HCEC 1CT (cell line): ENCODE measurements at regions not wholly inside any gene's neighbourhood (a gene's known extent, or its start where the extent isn't known, plus 50 kb on each side); places are given as distances from the start of the nearest gene placed in this dataset.

Experiments
- DNase-seq: peaks from one replicate; pipeline ENCODE4 v3.0.0-alpha.2; 2017

DNA sequence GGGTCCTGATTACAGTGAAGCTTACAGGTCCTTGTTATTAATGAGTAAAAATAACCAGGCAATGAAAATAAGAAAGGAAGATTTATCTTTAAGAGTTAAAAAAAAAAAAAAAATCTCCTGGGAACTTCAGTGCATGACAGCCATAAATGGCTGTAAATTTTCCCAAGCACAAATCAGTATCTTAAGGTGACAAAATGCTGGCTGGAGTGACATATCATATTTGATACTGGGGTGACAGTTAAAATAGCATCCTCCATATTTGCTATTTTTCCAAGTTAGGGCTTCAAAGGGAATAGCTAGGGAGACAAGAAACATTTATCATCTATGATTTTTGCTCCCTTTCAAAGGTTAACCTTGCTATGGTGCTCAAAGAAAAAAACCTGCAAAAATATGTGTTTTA, 226.6 kb downstream of the PRDM2 start:
- no peak for DNase-seq

DNA sequence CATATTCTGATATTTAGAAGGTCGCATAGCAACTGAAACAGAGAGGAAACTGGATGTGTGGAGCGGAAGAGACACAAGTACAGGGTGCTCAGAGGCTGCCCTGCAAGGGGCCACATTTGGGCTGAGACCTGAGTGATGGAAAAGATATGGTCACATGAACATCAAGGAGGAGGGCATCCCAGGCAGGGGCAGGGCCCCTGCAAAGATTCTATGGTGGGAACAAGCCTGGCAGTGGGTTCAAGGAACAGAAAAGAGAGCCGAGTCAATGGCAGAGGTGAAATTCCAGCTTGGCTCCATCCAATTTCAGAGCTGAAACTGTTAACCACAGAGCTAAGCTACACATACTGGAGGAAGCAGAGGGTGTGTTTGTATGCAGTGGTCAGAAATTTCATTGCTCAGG, 227.7 kb downstream of the PRDM2 start:
- no peak for DNase-seq

DNA sequence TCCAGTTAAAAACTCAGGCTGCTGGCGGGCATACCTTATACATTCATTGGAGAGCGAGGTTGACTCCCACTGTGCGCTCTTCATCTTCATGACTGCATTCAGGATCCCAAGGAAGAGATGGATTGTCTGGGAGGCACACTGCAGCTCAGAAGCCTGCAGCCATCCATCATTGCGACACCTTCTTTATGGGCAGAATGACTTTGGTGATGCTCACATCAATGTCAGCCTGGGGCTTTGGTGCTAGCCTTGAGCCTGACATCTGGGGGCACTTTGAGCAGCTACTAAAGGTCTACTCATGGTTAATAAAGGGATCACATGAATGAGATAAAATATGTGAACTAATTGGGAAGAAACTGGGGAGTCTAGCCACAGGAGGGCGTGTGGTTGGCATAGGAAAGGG, 229.3 kb downstream of the PRDM2 start:
- no peak for DNase-seq

DNA sequence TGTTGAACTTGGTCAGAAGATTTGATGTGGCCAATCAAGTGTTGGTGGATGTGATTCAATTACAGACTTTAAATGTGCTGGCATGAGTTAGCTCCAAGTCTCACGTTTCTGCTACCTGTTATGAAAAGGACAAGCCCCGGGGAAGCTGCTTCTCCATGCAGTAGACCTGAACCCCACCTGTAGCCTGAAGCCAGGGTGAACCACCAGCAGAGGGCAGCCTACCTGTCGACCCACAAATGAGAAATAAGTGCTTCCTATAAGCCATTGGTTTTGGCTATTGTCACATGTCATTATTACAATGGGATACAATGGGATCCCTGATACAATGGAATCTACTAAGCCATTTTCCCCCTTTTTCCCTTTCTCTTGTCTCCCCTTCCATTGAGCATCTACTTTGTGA, 230.2 kb downstream of the PRDM2 start:
- DNase-seq = no peak

DNA sequence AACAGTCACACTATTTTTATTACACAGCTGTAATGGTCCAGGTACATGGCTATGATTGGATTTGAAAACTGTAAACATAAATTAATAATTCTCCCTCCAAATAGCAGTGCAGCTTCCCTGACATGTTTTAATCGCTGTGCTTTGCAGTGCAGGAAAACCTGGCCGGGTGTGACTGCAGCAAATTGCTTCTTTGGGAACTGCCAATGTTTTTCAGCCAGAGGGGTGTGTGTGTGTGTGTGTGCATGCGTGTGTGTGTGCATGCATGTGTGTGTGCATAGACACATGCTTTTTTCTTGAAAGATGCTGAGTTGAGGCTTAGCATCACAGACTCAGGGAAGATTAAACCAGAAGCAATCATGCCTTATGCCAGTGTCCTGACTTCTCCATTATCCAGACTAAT, 231.2 kb downstream of the PRDM2 start:
- DNase-seq = no peak

DNA sequence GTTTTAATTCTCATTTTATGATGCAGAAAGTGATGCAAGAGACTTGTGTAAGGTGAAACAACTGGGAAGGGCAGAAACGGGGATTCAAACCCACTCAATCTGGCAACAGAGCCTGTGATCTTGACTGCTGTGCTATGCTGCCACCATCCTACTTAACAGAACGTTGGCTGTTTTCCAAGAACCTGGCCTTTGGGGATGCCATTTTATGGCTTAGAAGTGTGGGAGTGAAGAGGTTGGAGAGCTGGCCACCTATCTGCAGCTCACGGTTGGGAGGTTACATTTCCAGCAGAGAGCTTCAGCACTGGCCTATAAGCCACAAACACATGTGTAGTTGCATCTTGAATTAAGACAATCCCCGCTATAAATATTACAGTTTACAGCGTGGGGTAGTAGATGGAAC, 235.3 kb downstream of the PRDM2 start:
- no peak for DNase-seq

DNA sequence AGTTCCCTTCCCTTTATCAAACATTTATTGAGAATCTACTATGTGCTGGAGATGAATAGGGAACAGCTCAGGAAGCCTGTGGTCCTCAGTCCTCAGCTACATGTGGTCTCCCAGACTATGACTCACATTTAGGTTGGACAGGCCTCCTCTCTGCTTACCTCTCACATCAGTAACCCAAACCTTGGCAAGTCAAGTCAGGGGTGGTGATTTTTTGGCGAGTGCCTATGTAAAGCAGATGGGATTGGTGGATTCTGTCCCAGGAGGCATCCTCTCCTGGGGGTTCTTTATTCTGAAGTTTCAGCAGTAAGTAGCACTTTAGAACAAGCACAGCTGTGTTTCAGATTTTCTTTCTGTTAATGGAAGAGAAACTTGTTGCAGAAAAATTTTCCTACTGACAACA, 241.3 kb downstream of the PRDM2 start:
- DNase-seq = no peak

DNA sequence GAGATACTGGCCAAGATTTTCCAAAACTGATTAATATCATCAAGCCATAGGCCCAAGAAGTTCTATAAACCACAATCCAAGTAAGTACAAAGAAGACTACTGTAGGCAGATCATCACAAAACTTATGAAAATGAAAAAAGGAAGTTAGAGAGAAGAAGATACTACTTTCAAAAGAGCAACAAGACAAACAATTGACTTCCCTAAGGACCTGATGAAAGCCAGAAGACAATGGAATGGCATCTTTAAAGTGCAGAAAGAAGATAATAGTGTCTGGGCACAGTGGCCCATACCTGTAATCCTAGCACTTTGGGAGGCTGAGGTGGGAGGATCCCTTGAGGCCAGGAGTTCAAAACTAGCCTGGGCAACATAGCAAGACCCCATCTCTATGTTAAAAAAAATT, 243.1 kb downstream of the PRDM2 start:
- no peak for DNase-seq

DNA sequence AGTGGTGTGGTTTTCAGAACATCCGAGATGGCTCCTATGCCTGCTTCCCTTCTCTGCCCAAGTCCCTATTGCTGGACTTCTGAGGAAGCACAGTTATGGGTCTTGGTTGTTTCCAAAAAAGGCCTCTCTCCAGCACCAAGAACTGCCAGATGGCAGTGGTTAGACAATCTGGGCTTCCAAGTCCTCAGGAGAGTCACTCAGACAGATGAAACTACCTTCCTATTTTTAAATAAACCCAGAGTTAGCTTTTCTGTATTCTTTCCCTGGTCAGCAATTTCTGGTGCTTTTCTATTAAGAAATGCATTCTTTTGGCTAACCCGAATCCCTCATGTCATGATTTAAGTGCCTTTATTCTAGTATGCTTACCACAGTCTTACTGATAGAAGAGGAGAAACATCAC, 245.9 kb downstream of the PRDM2 start:
- no peak for DNase-seq

DNA sequence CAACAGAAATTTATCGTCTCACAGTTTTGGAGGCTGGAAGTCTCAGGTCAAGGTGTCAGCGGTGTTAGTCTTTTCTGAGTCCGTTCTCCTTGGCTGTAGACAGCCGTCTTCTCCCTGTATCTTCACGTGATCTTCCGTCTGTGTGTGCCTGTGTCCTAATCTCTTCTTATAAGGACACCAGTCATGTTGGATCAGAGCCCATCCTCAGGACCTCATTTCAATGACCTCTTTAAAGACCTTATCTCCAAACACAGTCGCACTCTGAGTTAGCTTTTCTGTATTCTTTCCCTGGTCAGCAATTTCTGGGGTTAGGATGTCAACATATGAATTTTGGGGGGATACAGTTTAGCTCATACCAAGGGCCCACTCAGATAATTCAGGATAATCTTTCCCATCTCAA, 247.7 kb downstream of the PRDM2 start:
- no peak for DNase-seq

DNA sequence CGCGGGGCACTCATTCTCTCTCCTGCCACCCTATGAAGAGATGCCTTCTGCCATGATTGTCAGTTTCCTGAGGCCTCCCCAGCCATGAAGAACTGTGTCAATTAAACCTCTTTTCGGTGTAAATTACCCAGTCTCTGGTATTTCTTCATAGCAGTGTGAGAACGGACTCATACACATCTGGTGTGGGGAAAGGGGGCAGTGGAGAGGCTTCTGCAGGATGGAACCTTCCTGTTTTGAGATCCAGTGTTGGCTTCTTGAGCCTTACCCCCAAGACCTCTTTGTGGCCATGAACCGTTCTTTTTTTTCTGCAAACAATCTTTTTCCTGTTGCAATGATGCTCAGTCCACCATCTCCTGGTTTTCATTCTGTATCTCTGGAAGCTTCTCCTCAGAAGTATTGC, 248.4 kb downstream of the PRDM2 start:
- DNase-seq = no peak

DNA sequence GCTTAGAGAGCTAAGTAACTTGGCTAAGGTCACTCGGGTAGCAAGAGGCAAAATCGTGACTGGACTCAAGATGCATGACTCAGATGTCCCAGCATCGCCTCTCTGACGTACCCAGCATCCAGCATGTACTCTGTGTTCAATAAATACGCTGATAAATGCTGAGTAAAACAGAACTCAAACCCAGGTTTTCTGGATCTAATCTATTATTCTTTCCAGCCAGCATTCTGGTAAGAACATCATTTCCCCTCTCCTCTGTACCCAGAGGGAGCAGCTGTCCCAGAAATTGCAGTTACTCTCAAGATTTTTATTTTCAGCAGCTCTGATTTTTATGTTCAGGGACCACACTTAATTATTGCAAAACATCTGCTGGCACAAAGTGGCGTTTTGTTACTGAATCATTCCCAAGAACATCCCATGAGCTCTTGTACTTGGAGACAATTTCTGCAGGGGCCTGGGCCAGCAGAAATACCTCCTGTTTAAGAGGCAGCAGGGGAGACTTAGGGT, 249.0 kb downstream of the PRDM2 start:
- DNase-seq = no peak

DNA sequence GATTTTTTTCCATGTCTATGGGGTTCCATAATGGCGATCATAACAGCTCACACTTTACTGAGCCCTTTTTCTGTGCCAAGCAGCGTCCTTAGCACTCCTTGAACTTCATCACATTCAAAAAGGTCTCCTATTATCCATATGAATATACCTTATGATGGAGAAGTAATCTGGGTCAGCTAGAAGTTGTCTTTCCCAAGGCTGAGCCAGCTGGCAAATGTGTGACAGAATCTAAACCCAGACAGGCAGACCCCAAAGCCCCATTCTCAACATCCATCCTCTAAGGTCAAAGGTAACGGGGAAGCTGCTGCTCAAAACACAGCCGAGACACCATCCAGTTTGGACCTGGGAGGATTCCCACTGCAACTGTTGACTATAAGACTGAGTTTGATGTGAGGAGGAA, 249.6 kb downstream of the PRDM2 start:
- no peak for DNase-seq

DNA sequence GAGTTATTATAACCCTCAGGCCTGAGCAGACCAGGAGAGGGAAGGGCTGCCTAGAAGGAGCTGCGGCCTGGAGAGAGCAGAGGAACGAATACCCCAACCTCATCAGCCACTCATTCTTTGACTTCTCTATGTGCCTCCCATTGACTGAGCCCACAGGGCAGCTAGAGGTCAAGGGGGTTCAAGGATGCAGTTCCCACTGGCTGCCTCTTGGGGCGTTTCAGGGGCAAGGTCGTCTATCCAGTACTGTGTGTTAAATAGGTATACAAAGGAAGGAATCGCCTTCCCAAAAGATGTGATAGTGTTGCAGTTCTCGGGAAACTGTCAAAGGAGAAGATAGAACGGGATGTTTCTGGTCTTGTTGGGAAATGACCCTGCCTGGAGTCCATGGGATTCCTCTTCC, 250.6 kb downstream of the PRDM2 start:
- DNase-seq = no peak

DNA sequence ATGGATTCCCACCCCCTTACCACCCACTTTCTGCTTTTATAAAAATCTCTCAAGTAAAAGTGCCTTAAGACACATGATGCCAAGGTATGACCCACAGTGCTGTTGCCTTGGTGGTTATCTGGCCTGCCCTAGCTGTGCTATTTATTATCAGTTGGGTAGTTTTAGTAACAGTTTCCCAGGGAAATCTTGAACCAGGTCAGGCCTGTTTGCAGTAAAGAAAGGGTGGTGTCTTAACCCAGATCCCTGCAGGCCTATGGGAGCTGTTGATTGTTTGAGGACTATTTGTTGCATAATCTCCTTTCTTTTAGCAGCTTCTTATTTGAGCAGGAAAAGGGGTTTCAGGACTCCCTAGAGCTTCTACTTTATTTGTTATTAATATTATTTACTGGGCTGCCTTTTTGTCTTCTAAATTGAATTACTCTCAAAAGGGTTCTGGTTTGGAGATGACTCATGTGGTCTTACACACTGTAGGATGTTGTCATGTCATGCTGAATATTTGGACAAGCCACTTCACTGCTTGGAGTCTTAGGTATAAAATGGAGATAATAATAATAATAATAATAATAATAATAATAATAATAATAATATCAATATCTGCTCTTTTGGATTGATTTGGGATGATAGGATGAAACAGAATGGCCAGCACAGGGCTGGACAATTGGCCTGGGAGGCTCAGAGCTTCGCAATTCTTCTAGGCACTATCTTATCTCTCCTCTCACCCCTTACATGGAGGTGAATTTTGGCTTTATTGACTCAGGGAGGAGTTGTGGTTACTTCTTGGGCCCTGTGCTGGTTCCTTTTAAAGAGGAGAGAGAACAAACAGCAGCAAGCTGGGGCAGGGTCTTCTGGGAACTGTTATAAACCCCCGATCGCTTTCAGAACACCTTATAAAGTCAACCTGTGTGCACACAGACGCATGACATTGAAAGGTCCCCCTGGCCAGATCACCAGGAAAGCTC, 252.1 kb downstream of the PRDM2 start:
- DNase-seq = no peak

DNA sequence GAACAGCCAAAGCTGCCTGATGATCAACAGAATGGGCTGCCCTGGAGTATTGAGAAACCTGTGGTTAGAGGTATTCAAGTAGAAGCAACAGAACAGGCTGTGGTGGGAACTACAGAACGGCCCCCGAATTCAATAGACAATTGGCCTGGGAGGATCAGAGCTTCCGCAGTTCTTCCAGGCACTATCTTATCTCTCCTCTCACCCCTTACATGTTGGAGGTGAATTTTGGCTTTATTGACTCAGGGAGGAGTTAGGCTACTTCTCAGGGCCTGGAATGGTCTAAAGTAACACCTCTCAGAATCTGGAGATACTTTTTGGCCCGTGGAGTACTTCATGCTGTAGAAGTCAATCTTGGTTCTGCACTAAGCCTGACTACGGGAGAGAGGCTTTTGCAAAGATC, 253.0 kb downstream of the PRDM2 start:
- no peak for DNase-seq

DNA sequence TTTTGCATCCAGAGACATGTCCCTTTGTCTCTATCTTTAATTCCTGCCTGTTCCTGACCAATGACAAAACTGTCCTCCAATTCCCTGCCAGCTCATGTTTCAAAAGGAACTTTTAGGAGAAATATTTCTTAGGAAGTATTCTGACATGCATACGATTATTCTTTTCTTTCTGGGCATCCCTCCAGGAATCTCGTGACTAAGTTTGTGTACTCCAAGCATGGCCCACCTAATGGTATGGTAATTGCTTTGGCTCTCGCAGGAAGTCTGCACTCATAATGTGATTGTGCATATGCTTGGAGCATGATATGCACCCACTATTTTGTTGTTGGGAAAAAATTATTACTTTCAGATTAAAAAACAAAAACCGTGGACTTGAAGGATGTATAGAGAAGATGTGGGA, 256.4 kb downstream of the PRDM2 start:
- DNase-seq = no peak

DNA sequence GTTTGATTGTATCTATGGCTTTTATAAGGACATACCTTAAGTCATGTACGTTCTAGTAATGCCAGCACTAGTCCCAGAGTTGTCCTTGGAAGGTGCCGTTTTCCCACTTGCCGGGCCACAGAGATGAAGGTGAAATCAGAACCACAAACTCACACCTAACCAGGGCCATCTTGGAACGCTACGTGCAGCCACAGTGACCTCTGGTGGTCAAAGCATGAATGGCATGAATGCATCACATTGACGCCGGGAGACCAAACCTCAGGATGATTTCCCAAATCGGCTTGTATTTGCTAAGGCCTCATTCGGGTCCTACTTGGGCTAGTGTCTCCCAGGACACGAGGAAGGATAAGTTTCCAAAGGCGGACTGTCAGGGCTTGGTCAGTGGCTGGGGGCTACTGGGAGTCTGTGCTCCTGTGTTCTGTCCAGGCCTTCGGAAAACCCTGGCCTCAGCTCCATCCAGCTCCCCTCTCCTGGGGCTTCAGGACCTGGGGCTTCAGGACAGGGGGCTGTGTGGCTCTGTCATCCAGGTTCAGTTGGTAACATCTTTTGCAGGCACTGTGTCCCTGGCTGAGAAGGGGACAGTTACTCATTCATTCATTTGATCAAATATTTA, 260.5 kb downstream of the PRDM2 start:
- peak; percentile 19 for DNase-seq

DNA sequence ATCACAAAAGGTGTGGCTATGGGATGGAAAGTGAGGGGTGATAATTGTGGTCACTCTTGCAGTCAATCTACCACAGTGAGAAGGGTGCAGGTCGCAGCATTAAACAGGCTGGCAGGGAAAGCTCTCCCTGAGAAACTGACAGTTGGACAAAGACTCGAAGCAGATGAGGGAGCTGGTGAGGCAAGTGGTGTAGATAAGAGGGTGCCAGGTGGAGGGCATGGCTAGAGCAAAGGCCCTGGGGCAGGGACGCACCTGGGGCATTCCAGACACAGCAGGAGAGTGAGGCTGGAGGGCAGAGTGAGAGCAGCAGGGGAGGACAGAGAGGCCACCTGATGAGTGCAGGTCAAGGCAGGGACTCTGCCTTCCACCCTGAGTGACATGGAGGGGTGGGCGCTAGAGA, 264.8 kb downstream of the PRDM2 start:
- DNase-seq = no peak

DNA sequence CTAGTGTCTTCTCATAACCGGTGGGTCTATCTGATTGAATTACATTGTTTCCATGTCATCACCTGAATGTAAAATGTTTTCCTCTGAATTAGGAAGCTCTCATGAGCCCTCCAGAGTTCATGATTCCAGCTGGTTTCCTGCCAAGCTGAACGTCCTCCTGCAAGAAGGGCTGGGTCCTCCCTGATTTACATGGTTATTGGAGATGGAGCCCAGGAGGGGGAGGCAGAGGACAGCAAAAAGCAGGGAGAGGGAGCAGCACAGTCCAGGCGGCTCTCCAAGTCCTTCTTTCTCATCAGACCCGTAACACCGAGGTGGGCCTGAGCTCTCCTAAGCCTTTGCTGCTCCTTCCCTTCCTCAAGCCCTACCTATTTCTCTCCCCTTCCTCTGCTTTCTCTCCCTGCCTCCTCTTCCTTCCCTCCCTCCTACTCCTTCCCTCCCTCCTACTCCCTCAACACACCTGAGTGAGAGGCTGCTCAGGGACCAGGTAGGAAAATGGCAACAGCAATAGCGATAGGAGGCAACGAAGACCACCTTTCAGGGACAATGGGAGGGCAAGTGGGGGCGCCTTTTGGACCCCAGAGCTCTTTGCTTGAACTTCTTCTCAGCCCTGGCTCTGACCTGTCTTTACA, 265.9 kb downstream of the PRDM2 start:
- DNase-seq = no peak

DNA sequence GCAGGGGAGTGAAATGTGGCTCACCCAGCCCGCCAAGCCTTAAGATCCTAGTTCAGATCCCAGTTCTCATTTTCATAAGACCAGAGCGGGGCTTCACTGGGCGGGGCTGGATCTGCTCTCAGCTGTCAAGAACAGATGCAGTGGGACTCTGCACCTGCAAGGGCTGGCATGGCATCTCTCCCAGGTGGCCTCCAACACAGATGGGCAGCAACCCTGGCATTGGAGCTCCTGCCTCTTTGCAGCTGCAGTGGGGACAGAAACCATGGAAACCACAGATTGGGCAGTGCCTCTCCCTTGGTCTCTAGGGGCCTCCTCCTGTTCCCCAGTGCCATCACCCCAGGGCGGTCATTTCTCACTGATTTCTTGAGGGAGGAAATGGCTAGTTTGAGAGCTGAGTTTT, 267.7 kb downstream of the PRDM2 start:
- no peak for DNase-seq

DNA sequence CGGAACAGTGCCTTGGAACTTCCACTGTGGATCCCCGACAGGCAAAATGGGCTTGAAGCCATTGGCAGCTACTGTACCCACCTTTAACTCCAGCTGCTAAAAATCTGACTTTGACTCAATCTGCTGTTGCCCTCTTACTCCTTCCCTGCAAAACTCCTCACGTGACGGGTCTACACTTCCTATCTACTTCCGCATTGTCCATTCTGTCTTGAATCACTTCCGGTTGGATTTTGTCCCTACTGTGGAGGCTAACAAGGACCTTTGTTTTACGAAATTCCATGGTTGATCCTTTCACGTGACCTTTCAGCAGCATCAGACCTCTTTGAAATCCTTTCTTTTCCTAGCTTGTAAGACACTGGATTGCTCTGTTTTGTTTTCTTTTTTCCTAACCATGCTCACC, 268.4 kb downstream of the PRDM2 start:
- no peak for DNase-seq

DNA sequence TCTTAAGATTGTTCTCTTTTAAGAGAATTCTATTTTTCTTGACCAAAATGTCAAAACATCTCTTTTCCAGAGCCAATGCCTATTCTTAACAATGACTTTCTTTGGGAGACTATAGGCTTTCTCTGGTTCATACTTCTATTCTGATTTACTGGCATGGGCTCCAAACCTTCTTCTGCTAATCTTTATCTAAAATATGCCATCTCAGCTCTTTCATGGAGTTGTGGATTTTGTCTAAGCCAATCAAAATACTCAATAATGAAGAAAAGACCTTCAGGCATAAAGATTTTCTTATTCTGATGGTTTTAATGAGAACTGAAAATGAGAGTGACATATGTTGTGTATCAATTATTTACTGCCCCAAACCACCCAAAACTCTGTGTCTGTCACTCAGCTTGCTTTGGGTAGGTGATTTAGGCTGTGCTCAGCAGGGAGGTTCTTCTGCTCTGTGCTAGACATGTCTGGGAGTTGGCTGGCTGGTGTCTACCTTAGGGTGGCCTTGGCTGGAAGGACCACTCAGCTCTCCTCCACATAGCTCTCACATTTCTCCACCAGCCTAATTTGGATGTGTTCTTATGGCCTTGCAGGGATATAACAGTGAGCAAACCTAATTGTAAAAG, 270.8 kb downstream of the PRDM2 start:
- no peak for DNase-seq

DNA sequence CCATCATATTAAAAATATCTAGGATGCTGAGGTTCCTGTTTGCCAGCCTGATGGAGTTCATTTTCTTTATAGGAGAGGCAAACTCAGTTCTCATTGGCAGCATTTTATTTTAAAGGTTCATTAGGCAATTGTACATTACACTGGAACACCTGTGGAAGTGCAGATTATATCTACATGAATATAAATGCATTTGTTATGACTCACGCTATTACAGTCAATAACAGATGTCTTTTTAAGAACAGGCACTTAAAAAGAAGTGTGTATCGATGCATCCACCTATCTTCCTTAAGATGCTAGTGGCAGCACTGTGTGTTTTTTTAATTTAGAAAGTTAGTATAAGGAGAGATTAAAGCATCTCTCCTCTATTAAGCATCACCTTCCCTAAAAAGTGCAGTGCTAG, 276.5 kb downstream of the PRDM2 start:
- no peak for DNase-seq
